ENCODE measurements at regions not wholly inside any gene's neighbourhood (a gene's known extent, or its start where the extent isn't known, plus 50 kb on each side); places are given as distances from the start of the nearest gene placed in this dataset.

- peak; percentile 89 for TF ChIP-seq CTCF (IDR thresholded peaks at IDR 0.05)
Observed at GRCh38 chr4:67327245-67328017, 217.9 kb downstream of the CENPC start.

- TF ChIP-seq CTCF (IDR thresholded peaks at IDR 0.05) = no peak
Observed at GRCh38 chr4:67325791-67326190, 219.5 kb downstream of the CENPC start.

- no peak for TF ChIP-seq CTCF (IDR thresholded peaks at IDR 0.05)
Observed at GRCh38 chr4:67320645-67321044, 224.7 kb downstream of the CENPC start.

- TF ChIP-seq CTCF (IDR thresholded peaks at IDR 0.05) = no peak
Observed at GRCh38 chr4:67292636-67293035, 252.7 kb downstream of the CENPC start.

- no peak for TF ChIP-seq CTCF (IDR thresholded peaks at IDR 0.05)
Observed at GRCh38 chr4:67292045-67292444, 253.3 kb downstream of the CENPC start.

- no peak for TF ChIP-seq CTCF (IDR thresholded peaks at IDR 0.05)
Observed at GRCh38 chr4:67291644-67292043, 253.7 kb downstream of the CENPC start.

GRCh38 chr4:67288964-67289363 lies 256.3 kb downstream of the CENPC start:
- peak; percentile 46 for TF ChIP-seq CTCF (IDR thresholded peaks at IDR 0.05)

- TF ChIP-seq CTCF (IDR thresholded peaks at IDR 0.05) = no peak
Observed at GRCh38 chr4:67286724-67287123, 258.6 kb downstream of the CENPC start.
